ENCODE measurements at regions not wholly inside any gene's neighbourhood (a gene's known extent, or its start where the extent isn't known, plus 50 kb on each side); places are given as distances from the start of the nearest gene placed in this dataset.

DNA sequence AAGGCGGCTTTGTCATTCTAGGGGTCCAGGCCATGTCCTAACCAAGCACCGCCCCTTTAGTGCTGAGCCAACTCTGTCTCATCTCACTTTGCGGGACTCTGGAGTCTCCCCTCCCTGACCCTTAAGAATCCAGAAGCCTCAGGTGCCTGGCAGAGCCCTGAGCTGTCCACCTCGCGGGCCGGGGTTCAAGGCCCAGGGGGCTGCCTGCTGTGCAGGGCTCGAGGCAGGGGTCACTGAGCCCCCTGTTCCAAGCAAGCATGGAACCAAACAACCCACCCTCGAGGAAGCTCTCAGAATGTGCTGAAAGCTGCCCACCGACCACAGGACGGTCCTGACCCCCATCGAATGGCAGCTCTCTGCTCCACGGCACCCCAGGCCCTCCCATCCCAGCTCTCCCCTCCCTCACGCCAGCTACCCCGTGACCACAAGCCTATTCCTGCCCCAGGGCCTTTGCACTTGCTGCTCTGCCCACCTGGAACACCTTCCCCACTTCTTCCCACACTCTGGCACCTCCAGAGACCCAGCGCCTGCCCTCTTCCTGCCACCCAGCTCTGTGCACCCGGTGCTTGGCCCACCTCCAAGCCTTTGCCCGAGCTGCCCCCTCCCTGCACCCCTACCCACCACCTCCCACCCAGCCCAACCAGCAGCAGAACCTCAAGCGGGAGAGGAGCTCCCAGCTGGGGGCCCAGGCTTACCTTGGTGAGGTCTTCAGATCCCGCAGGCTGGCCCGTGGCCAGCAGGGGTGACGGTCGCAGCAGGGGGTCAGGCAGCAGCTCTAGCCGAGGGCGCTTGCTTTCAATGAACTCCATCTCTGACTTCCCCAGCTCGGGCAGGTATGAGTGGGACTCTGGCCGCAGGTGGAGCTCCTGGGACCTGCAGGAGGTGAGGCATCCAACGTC is 84.3 kb downstream of the NCOR2 start:
- TF ChIP-seq EZH2 (IDR thresholded peaks at IDR 0.05; ENCODE audit: low read length, unreplicated experiment) (no peak), EZH2phosphoT487 (IDR thresholded peaks at IDR 0.05; ENCODE audit: borderline replicate concordance, low read length) (no peak)
- TF ChIP-seq, protein P1, sequence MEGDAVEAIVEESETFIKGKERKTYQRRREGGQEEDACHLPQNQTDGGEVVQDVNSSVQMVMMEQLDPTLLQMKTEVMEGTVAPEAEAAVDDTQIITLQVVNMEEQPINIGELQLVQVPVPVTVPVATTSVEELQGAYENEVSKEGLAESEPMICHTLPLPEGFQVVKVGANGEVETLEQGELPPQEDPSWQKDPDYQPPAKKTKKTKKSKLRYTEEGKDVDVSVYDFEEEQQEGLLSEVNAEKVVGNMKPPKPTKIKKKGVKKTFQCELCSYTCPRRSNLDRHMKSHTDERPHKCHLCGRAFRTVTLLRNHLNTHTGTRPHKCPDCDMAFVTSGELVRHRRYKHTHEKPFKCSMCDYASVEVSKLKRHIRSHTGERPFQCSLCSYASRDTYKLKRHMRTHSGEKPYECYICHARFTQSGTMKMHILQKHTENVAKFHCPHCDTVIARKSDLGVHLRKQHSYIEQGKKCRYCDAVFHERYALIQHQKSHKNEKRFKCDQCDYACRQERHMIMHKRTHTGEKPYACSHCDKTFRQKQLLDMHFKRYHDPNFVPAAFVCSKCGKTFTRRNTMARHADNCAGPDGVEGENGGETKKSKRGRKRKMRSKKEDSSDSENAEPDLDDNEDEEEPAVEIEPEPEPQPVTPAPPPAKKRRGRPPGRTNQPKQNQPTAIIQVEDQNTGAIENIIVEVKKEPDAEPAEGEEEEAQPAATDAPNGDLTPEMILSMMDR (conservative IDR thresholded peaks at IDR 0.05; ENCODE audit: low read depth, low read length), result no peak

Measured in PC-3 (cell line).